ENCODE measurements at regions not wholly inside any gene's neighbourhood (a gene's known extent, or its start where the extent isn't known, plus 50 kb on each side); places are given as distances from the start of the nearest gene placed in this dataset.

- no peak overlapping the region for H2AFZ ChIP-seq (ENCODE audit: low read depth, low read length)
- H3K27me3 ChIP-seq (ENCODE audit: insufficient read depth, low read length): peaks cover 4% of the 10 kb centered on the region
- H3K9me3 ChIP-seq (ENCODE audit: low read length): no peaks in the 10 kb centered on the region
- no peak overlapping the region for H3K4me3 ChIP-seq (ENCODE audit: low read length)
- H3K36me3 ChIP-seq (ENCODE audit: insufficient read depth, low read length): no peaks in the 10 kb centered on the region
- H3K4me1 ChIP-seq (ENCODE audit: insufficient read depth, low read length): no peaks in the 10 kb centered on the region
Observed at GRCh38 chr1:217921126-217921904, 290.2 kb downstream of the SPATA17 start.

- Histone ChIP-seq H3K36me3 (ENCODE audit: insufficient read depth, low read length) (no peaks in the 10 kb centered on the region), H3K4me3 (ENCODE audit: low read length) (no peak overlapping the region), H3K4me1 (ENCODE audit: insufficient read depth, low read length) (peaks cover 18% of the 10 kb centered on the region), H2AFZ (ENCODE audit: low read depth, low read length) (no peak overlapping the region), H3K27me3 (ENCODE audit: insufficient read depth, low read length) (no peaks in the 10 kb centered on the region), H3K9me3 (ENCODE audit: low read length) (no peaks in the 10 kb centered on the region)
Observed at GRCh38 chr1:217924924-217925323, 293.8 kb downstream of the SPATA17 start.

GRCh38 chr1:217929213-217929885, 298.2 kb downstream of the SPATA17 start:
- H2AFZ ChIP-seq (ENCODE audit: low read depth, low read length): peak overlapping the region; percentile 1
- peak overlapping the region; percentile 33 for H3K4me3 ChIP-seq (ENCODE audit: low read length)
- H3K36me3 ChIP-seq (ENCODE audit: insufficient read depth, low read length): no peaks in the 10 kb centered on the region
- no peaks in the 10 kb centered on the region for H3K9me3 ChIP-seq (ENCODE audit: low read length)
- H3K27me3 ChIP-seq (ENCODE audit: insufficient read depth, low read length): no peaks in the 10 kb centered on the region
- peaks cover 19% of the 10 kb centered on the region for H3K4me1 ChIP-seq (ENCODE audit: insufficient read depth, low read length)

GRCh38 chr1:217943361-217943760, 312.2 kb downstream of the SPATA17 start:
- Histone ChIP-seq H3K4me3 (ENCODE audit: low read length) (no peak overlapping the region), H3K36me3 (ENCODE audit: insufficient read depth, low read length) (no peaks in the 10 kb centered on the region), H3K4me1 (ENCODE audit: insufficient read depth, low read length) (peaks cover 9% of the 10 kb centered on the region), H2AFZ (ENCODE audit: low read depth, low read length) (no peak overlapping the region), H3K27me3 (ENCODE audit: insufficient read depth, low read length) (no peaks in the 10 kb centered on the region), H3K9me3 (ENCODE audit: low read length) (no peaks in the 10 kb centered on the region)

DNA sequence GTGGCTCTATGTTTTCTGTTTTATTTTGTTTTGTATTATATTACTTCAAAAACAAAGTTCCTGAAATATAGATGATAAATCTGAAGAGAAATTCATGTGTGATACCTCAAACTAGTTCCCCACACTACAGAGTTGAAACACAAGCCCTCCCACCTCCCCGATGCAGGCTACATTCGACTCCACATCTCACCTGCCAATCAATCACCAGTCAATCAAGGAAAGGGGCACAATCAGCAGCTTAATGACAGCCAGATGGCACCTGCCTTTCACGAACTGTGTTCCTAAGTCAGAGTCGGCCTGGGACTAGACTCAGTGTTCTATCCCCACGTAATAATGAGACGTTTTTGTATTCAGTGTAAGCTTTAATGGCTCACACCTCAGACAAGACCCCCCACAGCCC, 313.4 kb downstream of the SPATA17 start:
- Histone ChIP-seq H3K9me3 (ENCODE audit: low read length) (no peaks in the 10 kb centered on the region), H2AFZ (ENCODE audit: low read depth, low read length) (no peak overlapping the region), H3K4me1 (ENCODE audit: insufficient read depth, low read length) (peaks cover 9% of the 10 kb centered on the region), H3K27me3 (ENCODE audit: insufficient read depth, low read length) (no peaks in the 10 kb centered on the region), H3K4me3 (ENCODE audit: low read length) (no peak overlapping the region), H3K36me3 (ENCODE audit: insufficient read depth, low read length) (no peaks in the 10 kb centered on the region)

DNA sequence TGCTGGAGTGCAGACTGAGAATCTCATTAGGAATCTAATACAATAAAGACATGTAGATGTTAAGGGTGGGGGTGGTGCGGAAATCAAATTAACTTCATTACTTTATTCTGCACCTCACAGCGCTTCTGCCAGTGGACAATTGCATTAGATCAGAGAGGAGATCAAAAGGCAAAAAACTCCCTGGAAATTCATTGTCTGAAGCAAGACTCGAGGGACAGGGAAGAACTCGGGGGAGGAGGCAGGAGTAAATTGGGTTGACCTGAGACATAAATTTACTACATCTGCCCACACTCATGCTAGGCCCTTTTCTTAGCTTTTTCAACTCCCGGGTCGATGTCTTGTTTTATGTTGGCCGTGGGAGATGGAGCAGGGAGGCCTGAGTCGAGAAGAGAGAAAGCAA, 315.4 kb downstream of the SPATA17 start:
- no peak overlapping the region for H2AFZ ChIP-seq (ENCODE audit: low read depth, low read length)
- H3K27me3 ChIP-seq (ENCODE audit: insufficient read depth, low read length): no peaks in the 10 kb centered on the region
- H3K4me3 ChIP-seq (ENCODE audit: low read length): no peak overlapping the region
- peaks cover 9% of the 10 kb centered on the region for H3K4me1 ChIP-seq (ENCODE audit: insufficient read depth, low read length)
- H3K9me3 ChIP-seq (ENCODE audit: low read length): no peaks in the 10 kb centered on the region
- H3K36me3 ChIP-seq (ENCODE audit: insufficient read depth, low read length): no peaks in the 10 kb centered on the region

- no peak overlapping the region for H3K4me3 ChIP-seq (ENCODE audit: low read length)
- no peaks in the 10 kb centered on the region for H3K36me3 ChIP-seq (ENCODE audit: insufficient read depth, low read length)
- no peaks in the 10 kb centered on the region for H3K9me3 ChIP-seq (ENCODE audit: low read length)
- H2AFZ ChIP-seq (ENCODE audit: low read depth, low read length): no peak overlapping the region
- peaks cover 9% of the 10 kb centered on the region for H3K4me1 ChIP-seq (ENCODE audit: insufficient read depth, low read length)
- H3K27me3 ChIP-seq (ENCODE audit: insufficient read depth, low read length): no peaks in the 10 kb centered on the region
Observed at GRCh38 chr1:217948741-217949140, 317.6 kb downstream of the SPATA17 start.

DNA sequence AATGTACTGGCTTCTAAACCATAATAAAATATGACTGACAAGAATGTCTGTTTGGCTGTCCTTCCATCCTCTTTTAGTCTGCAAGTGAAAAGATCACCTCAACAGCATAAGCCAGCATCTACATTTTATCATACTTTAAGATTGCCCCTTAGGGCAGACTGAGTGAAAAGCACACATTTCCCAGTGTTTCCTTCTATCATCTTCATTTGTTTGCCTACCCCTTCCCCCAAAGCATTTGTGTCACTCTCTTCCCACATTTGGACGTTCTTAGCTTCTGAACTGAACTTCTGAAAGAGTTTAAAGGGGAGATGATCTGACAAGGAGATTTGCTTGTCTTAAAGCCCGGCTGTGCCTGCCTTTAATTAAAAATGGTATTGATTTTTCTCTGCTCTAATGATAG, 322.2 kb downstream of the SPATA17 start:
- no peaks in the 10 kb centered on the region for H3K27me3 ChIP-seq (ENCODE audit: insufficient read depth, low read length)
- H3K4me1 ChIP-seq (ENCODE audit: insufficient read depth, low read length): no peaks in the 10 kb centered on the region
- H3K4me3 ChIP-seq (ENCODE audit: low read length): no peak overlapping the region
- H2AFZ ChIP-seq (ENCODE audit: low read depth, low read length): no peak overlapping the region
- no peaks in the 10 kb centered on the region for H3K36me3 ChIP-seq (ENCODE audit: insufficient read depth, low read length)
- no peaks in the 10 kb centered on the region for H3K9me3 ChIP-seq (ENCODE audit: low read length)

- Histone ChIP-seq H3K9me3 (ENCODE audit: low read length) (no peaks in the 10 kb centered on the region), H3K4me3 (ENCODE audit: low read length) (no peak overlapping the region), H3K36me3 (ENCODE audit: insufficient read depth, low read length) (no peaks in the 10 kb centered on the region), H3K4me1 (ENCODE audit: insufficient read depth, low read length) (no peaks in the 10 kb centered on the region), H2AFZ (ENCODE audit: low read depth, low read length) (no peak overlapping the region), H3K27me3 (ENCODE audit: insufficient read depth, low read length) (no peaks in the 10 kb centered on the region)
Observed at GRCh38 chr1:217953922-217954321, 322.8 kb downstream of the SPATA17 start.

DNA sequence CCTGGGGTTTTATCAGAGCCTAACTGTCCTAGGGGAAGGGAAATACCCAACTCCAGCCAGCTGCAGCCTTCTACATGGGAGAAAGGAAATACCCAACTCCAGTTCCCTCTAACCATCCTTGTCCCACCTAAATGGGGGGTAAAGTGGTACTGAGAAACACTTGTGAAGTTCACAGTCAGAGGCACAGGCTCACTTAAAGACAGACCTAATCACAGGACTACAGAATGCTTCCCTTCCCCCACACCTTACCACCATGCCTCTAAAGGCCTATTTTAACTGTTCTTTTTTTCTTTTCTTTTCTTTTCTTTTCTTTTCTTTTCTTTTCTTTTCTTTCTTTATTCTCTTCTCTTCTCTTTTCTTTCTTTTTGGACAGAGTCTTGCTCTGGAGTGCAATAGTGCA, 324.6 kb downstream of the SPATA17 start:
- H3K4me3 ChIP-seq (ENCODE audit: low read length): no peak overlapping the region
- H2AFZ ChIP-seq (ENCODE audit: low read depth, low read length): no peak overlapping the region
- no peaks in the 10 kb centered on the region for H3K36me3 ChIP-seq (ENCODE audit: insufficient read depth, low read length)
- H3K4me1 ChIP-seq (ENCODE audit: insufficient read depth, low read length): no peaks in the 10 kb centered on the region
- no peaks in the 10 kb centered on the region for H3K9me3 ChIP-seq (ENCODE audit: low read length)
- no peaks in the 10 kb centered on the region for H3K27me3 ChIP-seq (ENCODE audit: insufficient read depth, low read length)

DNA sequence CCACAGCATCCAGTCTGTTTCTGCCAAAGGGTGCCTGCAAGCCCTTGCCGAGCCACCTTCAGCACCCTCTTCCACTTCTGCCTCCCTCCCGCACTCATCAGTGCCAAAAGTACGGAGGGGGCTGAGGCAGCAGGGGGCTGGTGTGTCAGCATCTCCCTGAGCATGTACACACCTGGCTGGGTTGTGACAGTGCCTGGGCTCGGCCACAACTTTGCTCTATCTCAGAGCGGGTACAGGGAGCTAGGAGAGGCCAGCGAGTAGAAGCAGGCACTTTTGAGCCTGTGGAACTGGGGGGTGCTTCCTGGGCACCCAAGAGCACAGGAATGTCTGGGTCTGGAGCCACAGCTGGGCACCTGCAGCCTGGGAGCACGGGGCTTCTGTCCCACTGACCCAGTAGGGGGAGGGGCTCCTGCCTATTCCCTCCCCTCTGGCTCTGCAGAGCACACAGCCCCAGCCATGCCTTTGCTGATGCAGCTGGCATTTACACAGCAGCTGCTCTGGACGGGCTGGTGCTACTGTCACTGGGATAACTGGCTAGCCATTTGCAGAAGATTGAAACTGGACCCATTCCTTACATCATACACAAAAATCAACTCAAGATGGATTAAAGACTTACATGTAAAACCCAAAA, 319.8 kb upstream of the RRP15 start:
- Histone ChIP-seq H3K4me1 (ENCODE audit: insufficient read depth, low read length) (no peaks in the 10 kb centered on the region), H3K9me3 (ENCODE audit: low read length) (peaks cover 9% of the 10 kb centered on the region), H3K4me3 (ENCODE audit: low read length) (no peak overlapping the region), H3K27me3 (ENCODE audit: insufficient read depth, low read length) (no peaks in the 10 kb centered on the region), H2AFZ (ENCODE audit: low read depth, low read length) (no peak overlapping the region), H3K36me3 (ENCODE audit: insufficient read depth, low read length) (no peaks in the 10 kb centered on the region)

- Histone ChIP-seq H2AFZ (ENCODE audit: low read depth, low read length) (no peak overlapping the region), H3K36me3 (ENCODE audit: insufficient read depth, low read length) (no peaks in the 10 kb centered on the region), H3K4me1 (ENCODE audit: insufficient read depth, low read length) (no peaks in the 10 kb centered on the region), H3K4me3 (ENCODE audit: low read length) (no peak overlapping the region), H3K9me3 (ENCODE audit: low read length) (peaks cover 9% of the 10 kb centered on the region), H3K27me3 (ENCODE audit: insufficient read depth, low read length) (no peaks in the 10 kb centered on the region)
Observed at GRCh38 chr1:217968085-217968484, 317.0 kb upstream of the RRP15 start.

- H3K9me3 ChIP-seq (ENCODE audit: low read length): peaks cover 9% of the 10 kb centered on the region
- H2AFZ ChIP-seq (ENCODE audit: low read depth, low read length): no peak overlapping the region
- H3K27me3 ChIP-seq (ENCODE audit: insufficient read depth, low read length): no peaks in the 10 kb centered on the region
- no peaks in the 10 kb centered on the region for H3K36me3 ChIP-seq (ENCODE audit: insufficient read depth, low read length)
- no peak overlapping the region for H3K4me3 ChIP-seq (ENCODE audit: low read length)
- no peaks in the 10 kb centered on the region for H3K4me1 ChIP-seq (ENCODE audit: insufficient read depth, low read length)
Observed at GRCh38 chr1:217969428-217969827, 315.7 kb upstream of the RRP15 start.

Measured in neuron (in vitro differentiated cells).